HG03025 (cell line): ENCODE measurements at regions not wholly inside any gene's neighbourhood (a gene's known extent, or its start where the extent isn't known, plus 50 kb on each side); places are given as distances from the start of the nearest gene placed in this dataset.
"Not testable (repeated sequence)": the region's sequence is repeated elsewhere in the genome, so short reads cannot be mapped to it uniquely, and the experiment has no call there.

ENCODE experiments used
- ATAC-seq: cut with Tn5 transposase; IDR thresholded peaks from one replicate; pipeline ENCODE4 v1.9.1; 2021; ENCODE audit warnings: mild to moderate bottlenecking, moderate library complexity; ENCODE audit not compliant: unreplicated experiment, low FRiP score

- ATAC-seq: no peak
Observed at GRCh38 chr1:181951213-181951612, 110.3 kb downstream of the ZNF648 start.

- no peak for ATAC-seq
Observed at GRCh38 chr1:181949500-181949899, 112.0 kb downstream of the ZNF648 start.

- ATAC-seq: no peak
Observed at GRCh38 chr1:181948372-181948771, 113.1 kb downstream of the ZNF648 start.

GRCh38 chr1:181947441-181947840, 114.1 kb downstream of the ZNF648 start:
- ATAC-seq: no peak

- peak; percentile 83 for ATAC-seq
Observed at GRCh38 chr1:181936768-181937581, 124.5 kb downstream of the ZNF648 start.

GRCh38 chr1:181936269-181936668, 125.2 kb downstream of the ZNF648 start:
- ATAC-seq: peak; percentile 13

- no peak for ATAC-seq
Observed at GRCh38 chr1:181931873-181932272, 129.6 kb downstream of the ZNF648 start.

- no peak for ATAC-seq
Observed at GRCh38 chr1:181930187-181930586, 131.3 kb downstream of the ZNF648 start.

GRCh38 chr1:181926697-181927096, 134.8 kb downstream of the ZNF648 start:
- no peak for ATAC-seq

- ATAC-seq: not testable (repeated sequence)
Observed at GRCh38 chr1:181924034-181924433, 137.5 kb downstream of the ZNF648 start.

GRCh38 chr1:181919542-181919941, 142.0 kb downstream of the ZNF648 start:
- no peak for ATAC-seq

GRCh38 chr1:181918880-181919525, 142.5 kb downstream of the ZNF648 start:
- ATAC-seq: no peak

- ATAC-seq: no peak
Observed at GRCh38 chr1:181911715-181912114, 149.8 kb downstream of the ZNF648 start.

GRCh38 chr1:181910905-181911304, 150.6 kb downstream of the ZNF648 start:
- ATAC-seq: no peak

GRCh38 chr1:181909010-181909409, 152.5 kb downstream of the ZNF648 start:
- ATAC-seq: no peak

GRCh38 chr1:181906631-181907030, 154.9 kb downstream of the ZNF648 start:
- ATAC-seq: no peak

GRCh38 chr1:181905944-181906597, 155.4 kb downstream of the ZNF648 start:
- ATAC-seq: no peak

- ATAC-seq: no peak
Observed at GRCh38 chr1:181898773-181899172, 162.7 kb downstream of the ZNF648 start.

- no peak for ATAC-seq
Observed at GRCh38 chr1:181896824-181897223, 164.7 kb downstream of the ZNF648 start.

GRCh38 chr1:181894439-181894859, 167.1 kb downstream of the ZNF648 start:
- ATAC-seq: no peak

GRCh38 chr1:181893937-181894336, 167.6 kb downstream of the ZNF648 start:
- no peak for ATAC-seq
